ENCODE measurements at regions not wholly inside any gene's neighbourhood (a gene's known extent, or its start where the extent isn't known, plus 50 kb on each side); places are given as distances from the start of the nearest gene placed in this dataset.
A peak's percentile ranks its signal among the peaks of the same experiment; 100 is the strongest.

- no peak for DNase-seq (ENCODE audit: extremely low read depth, low read depth)
- TF ChIP-seq CTCF (IDR thresholded peaks at IDR 0.05; ENCODE audit: low read depth, low read length): no peak
Measured at GRCh38 chr1:105724286-105724685, 1332.2 kb upstream of the PRMT6 start.

GRCh38 chr1:105730701-105731100, 1325.8 kb upstream of the PRMT6 start:
- no peak for TF ChIP-seq CTCF (IDR thresholded peaks at IDR 0.05; ENCODE audit: low read depth, low read length)
- DNase-seq (ENCODE audit: extremely low read depth, low read depth): no peak

- DNase-seq (ENCODE audit: extremely low read depth, low read depth): no peak
- no peak for TF ChIP-seq CTCF (IDR thresholded peaks at IDR 0.05; ENCODE audit: low read depth, low read length)
Measured at GRCh38 chr1:105736349-105736748, 1320.1 kb upstream of the PRMT6 start.

- no peak for DNase-seq (ENCODE audit: extremely low read depth, low read depth)
- no peak for TF ChIP-seq CTCF (IDR thresholded peaks at IDR 0.05; ENCODE audit: low read depth, low read length)
Measured at GRCh38 chr1:105779727-105780126, 1276.7 kb upstream of the PRMT6 start.

GRCh38 chr1:105785021-105785420, 1271.5 kb upstream of the PRMT6 start:
- no peak for TF ChIP-seq CTCF (IDR thresholded peaks at IDR 0.05; ENCODE audit: low read depth, low read length)
- DNase-seq (ENCODE audit: extremely low read depth, low read depth): no peak

GRCh38 chr1:105793536-105794146, 1262.8 kb upstream of the PRMT6 start:
- peak; percentile 36 for TF ChIP-seq CTCF (IDR thresholded peaks at IDR 0.05; ENCODE audit: low read depth, low read length)
- no peak for DNase-seq (ENCODE audit: extremely low read depth, low read depth)

GRCh38 chr1:105795741-105796140, 1260.7 kb upstream of the PRMT6 start:
- DNase-seq (ENCODE audit: extremely low read depth, low read depth): no peak
- no peak for TF ChIP-seq CTCF (IDR thresholded peaks at IDR 0.05; ENCODE audit: low read depth, low read length)
